Pancreas (tissue), 10 donors: ENCODE measurements at regions not wholly inside any gene's neighbourhood (a gene's known extent, or its start where the extent isn't known, plus 50 kb on each side); places are given as distances from the start of the nearest gene placed in this dataset.

ENCODE experiments used
- ATAC-seq, 4 donors: fragments of 200-7000 bp; cut with Tn5 transposase; one replicate each; pipeline versions ENCODE4 v1.8.0 to v1.9.1; 2020; ENCODE audit warnings: mild to moderate bottlenecking in 4 of 4, moderate library complexity in 4 of 4
- DNase-seq, 6 donors: peaks; one replicate each; pipeline ENCODE4 v3.0.0-alpha.2; 2020
- FAIRE-seq: peaks from 2 replicates; lab custom pipeline; 2012; peaks lifted over from hg19 to GRCh38; lab: Jason Lieb, UNC
- H3K27ac ChIP-seq, 4 donors: fragments of 200-600 bp; sonication (generic); 1 replicate in 3 of 4; 2 replicates in 1 of 4; pipeline versions ENCODE4 v1.5.0 to v1.8.0; 2020
- H3K27me3 ChIP-seq, 4 donors: fragments of 200-600 bp; one replicate each; pipeline ENCODE4 v1.8.0; 2021
- H3K36me3 ChIP-seq, 3 donors: fragments of 200-600 bp; sonication (generic) in 1 of 3; one replicate each; pipeline versions ENCODE4 v1.5.0 to v1.8.0; 2020 to 2021
- H3K4me1 ChIP-seq, 3 donors: fragments of 200-600 bp; one replicate each; pipeline ENCODE4 v1.8.0; 2021
- H3K4me3 ChIP-seq, 4 donors: fragments of 200-600 bp; sonication (generic) in 2 of 4; one replicate each; pipeline versions ENCODE4 v1.5.0 to v1.8.0; 2020 to 2021
- H3K9me3 ChIP-seq, 4 donors: fragments of 200-600 bp; one replicate each; pipeline ENCODE4 v1.8.0; 2021
- CTCF ChIP-seq, 4 donors: fragments of 200-600 bp; sonication (generic) in 3 of 4; IDR thresholded peaks; one replicate each; pipeline versions ENCODE4 v1.5.0 to v1.8.0; 2021; ENCODE audit warnings: antibody characterized with exemption in 4 of 4
- WGBS, 2 donors: extraction: QIAGEN DNeasy Blood & Tissue Kit; methylation state at CpG; one replicate each; pipeline ENCODE4 v1.1.7; 2013; 5-methylcytosine and 5-hydroxymethylcytosine counted together
- intact Hi-C, 3 donors: fragments of 100-400 bp; cut with DNase I; formaldehyde crosslinking; loops; one replicate each; pipeline versions ENCODE4 v1.11.1 to v1.14.2; 2022
- donor health status: healthy with polysubstance abuse.
- donor health status: DM: no; HTN: no; CAD: no; lungs with moderate emphysema.
- donor health status: DM: no; HTN: no; CAD: no.
- donor health status: control.
- donor health status: control.
- donor health status: Bipolar disorder and iron deficiency.
- donor health status: DM: yes; HTN: yes; CAD: no.
- donor health status: DM: no; HTN: no; CAD: no.
- donor health status: DM: no; HTN: no; CAD: no.
- donor health status: DM: yes; HTN: yes; CAD: no.

- Histone ChIP-seq H3K27ac (no peak overlapping the region), H3K9me3 (no peaks in the 10 kb centered on the region), H3K4me1 (no peaks in the 10 kb centered on the region), H3K4me3 (no peak overlapping the region), H3K27me3 (no peaks in the 10 kb centered on the region), H3K36me3 (no peaks in the 10 kb centered on the region)
- DNase-seq (no peak), FAIRE-seq (no peak), ATAC-seq (peak in 3 of 4 donors; percentile 36 to 78 (median 53))
- WGBS, 2 donors = 78 to 84% methylated on average over 4 of the region's 4 CpGs
- intact Hi-C loops = no loop called here
- no peak for TF ChIP-seq CTCF (IDR thresholded peaks at IDR 0.05)
These were observed 49.7 kb upstream of the LMO4 start for GRCh38 chr1:87278825-87279535.
